A673 (cell line): ENCODE measurements at regions not wholly inside any gene's neighbourhood (a gene's known extent, or its start where the extent isn't known, plus 50 kb on each side); places are given as distances from the start of the nearest gene placed in this dataset.

Experiments used
- BruUV-seq: library from RNA; stranded (reverse); fragments of 400-500 nt; replicated peaks from 2 replicates; lab custom pipeline; 2021; lab: Mats Ljungman, UMichigan
- CTCF ChIA-PET: fragments of 300-600 bp; sonication (Branson Sonifier 250); formaldehyde crosslinking; loops from one replicate; lab custom pipeline; 2022; ENCODE audit warnings: antibody characterized with exemption; lab: Charles Lee
- POLR2A ChIA-PET: fragments of 300-600 bp; sonication (Branson Sonifier 250); formaldehyde crosslinking; loops from one replicate; lab custom pipeline; 2022; ENCODE audit warnings: antibody characterized with exemption; ENCODE audit not compliant: low non-redundant PET; lab: Charles Lee
- DNase-seq: peaks from one replicate; pipeline ENCODE4 v3.0.0-alpha.2; 2015; ENCODE audit warnings: low spot score
- H3K27ac ChIP-seq: fragments of 200-600 bp; sonication (generic); 2 replicates; pipeline ENCODE4 v1.5.1; 2016; ENCODE audit warnings: mixed run types, low read depth, mild to moderate bottlenecking, mixed read lengths, antibody characterized with exemption, low read length; ENCODE audit not compliant: poor library complexity, severe bottlenecking
- H3K27me3 ChIP-seq: fragments of 200-600 bp; sonication (generic); replicated peaks from 2 replicates; pipeline ENCODE4 v1.6.1; 2017; ENCODE audit warnings: mixed run types, low read depth, mild to moderate bottlenecking, mixed read lengths, antibody characterized with exemption, low read length; ENCODE audit not compliant: insufficient read depth, poor library complexity
- H3K36me3 ChIP-seq: fragments of 200-600 bp; sonication (generic); 2 replicates; pipeline ENCODE4 v1.6.1; 2016; ENCODE audit warnings: mixed run types, mild to moderate bottlenecking, mixed read lengths, antibody characterized with exemption, low read length; ENCODE audit not compliant: insufficient read depth, poor library complexity, severe bottlenecking
- H3K4me1 ChIP-seq: fragments of 200-600 bp; sonication (generic); 2 replicates; pipeline ENCODE4 v1.6.1; 2017; ENCODE audit warnings: mixed run types, mild to moderate bottlenecking, mixed read lengths, antibody characterized with exemption, low read length; ENCODE audit not compliant: insufficient read depth, poor library complexity, severe bottlenecking
- H3K4me3 ChIP-seq: fragments of 200-600 bp; sonication (generic); 2 replicates; pipeline ENCODE4 v1.5.1; 2016; ENCODE audit warnings: low read depth, mixed run types, mild to moderate bottlenecking, mixed read lengths, low read length; ENCODE audit not compliant: poor library complexity, severe bottlenecking
- H3K9me3 ChIP-seq: fragments of 200-600 bp; sonication (generic); 2 replicates; pipeline ENCODE4 v1.6.1; 2016; ENCODE audit warnings: mixed run types, low read depth, mild to moderate bottlenecking, mixed read lengths, antibody characterized with exemption, low read length; ENCODE audit not compliant: poor library complexity, severe bottlenecking
- EZH2 ChIP-seq: fragments of 200-600 bp; sonication (generic); IDR thresholded peaks from 2 replicates; pipeline ENCODE4 v1.6.1; 2017; ENCODE audit warnings: borderline replicate concordance, low read depth, mild to moderate bottlenecking, mixed read lengths, antibody characterized with exemption, low read length; ENCODE audit not compliant: poor library complexity, severe bottlenecking
- intact Hi-C: fragments of 100-400 bp; cut with micrococcal nuclease; formaldehyde crosslinking; loops from one replicate; pipeline ENCODE4 v1.10.0; 2022; ENCODE audit not compliant: unreplicated experiment
- TF ChIP-seq, protein P1 (sequence below): fragments of 300-800, 200-600 bp; sonication (generic); conservative IDR thresholded peaks from 2 replicates; pipeline ENCODE4 v1.5.1; 2017; ENCODE audit warnings: low read depth, mild to moderate bottlenecking, antibody characterized with exemption, low read length, moderate library complexity, mixed read lengths

DNA sequence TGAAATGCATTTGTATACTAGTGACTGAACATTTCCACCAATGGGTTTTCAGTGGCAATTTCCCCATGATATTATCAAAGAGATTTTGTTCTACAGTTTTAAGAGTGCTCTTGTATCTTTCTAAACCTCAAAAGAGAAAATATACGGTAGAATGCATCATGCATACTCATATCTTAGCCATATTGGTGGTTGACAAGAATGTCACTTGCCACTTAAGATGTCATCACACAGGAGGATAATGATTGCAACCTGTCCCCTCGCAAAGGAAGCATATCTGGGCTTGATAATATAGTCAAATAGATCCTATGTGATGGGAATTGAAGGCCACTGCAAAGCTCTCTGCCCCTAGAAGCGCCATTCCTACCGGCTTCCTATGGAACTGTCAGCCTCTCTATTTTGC lies 79.3 kb upstream of the ARMC3 start:
- H3K4me3 ChIP-seq, result no peak overlapping the region
- H3K9me3 ChIP-seq, result no peaks in the 10 kb centered on the region
- no peak overlapping the region for H3K27ac ChIP-seq
- TF ChIP-seq EZH2, result no peak
- TF ChIP-seq, protein P1, sequence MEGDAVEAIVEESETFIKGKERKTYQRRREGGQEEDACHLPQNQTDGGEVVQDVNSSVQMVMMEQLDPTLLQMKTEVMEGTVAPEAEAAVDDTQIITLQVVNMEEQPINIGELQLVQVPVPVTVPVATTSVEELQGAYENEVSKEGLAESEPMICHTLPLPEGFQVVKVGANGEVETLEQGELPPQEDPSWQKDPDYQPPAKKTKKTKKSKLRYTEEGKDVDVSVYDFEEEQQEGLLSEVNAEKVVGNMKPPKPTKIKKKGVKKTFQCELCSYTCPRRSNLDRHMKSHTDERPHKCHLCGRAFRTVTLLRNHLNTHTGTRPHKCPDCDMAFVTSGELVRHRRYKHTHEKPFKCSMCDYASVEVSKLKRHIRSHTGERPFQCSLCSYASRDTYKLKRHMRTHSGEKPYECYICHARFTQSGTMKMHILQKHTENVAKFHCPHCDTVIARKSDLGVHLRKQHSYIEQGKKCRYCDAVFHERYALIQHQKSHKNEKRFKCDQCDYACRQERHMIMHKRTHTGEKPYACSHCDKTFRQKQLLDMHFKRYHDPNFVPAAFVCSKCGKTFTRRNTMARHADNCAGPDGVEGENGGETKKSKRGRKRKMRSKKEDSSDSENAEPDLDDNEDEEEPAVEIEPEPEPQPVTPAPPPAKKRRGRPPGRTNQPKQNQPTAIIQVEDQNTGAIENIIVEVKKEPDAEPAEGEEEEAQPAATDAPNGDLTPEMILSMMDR, result no peak
- no peaks in the 10 kb centered on the region for H3K36me3 ChIP-seq
- intact Hi-C loops, result no loop called here
- ChIA-PET POLR2A (no interaction called here), CTCF (no interaction called here)
- BruUV-seq, result no TSS peak
- H3K27me3 ChIP-seq, result peaks cover 3% of the 10 kb centered on the region
- H3K4me1 ChIP-seq, result no peaks in the 10 kb centered on the region
- DNase-seq, result no peak

DNA sequence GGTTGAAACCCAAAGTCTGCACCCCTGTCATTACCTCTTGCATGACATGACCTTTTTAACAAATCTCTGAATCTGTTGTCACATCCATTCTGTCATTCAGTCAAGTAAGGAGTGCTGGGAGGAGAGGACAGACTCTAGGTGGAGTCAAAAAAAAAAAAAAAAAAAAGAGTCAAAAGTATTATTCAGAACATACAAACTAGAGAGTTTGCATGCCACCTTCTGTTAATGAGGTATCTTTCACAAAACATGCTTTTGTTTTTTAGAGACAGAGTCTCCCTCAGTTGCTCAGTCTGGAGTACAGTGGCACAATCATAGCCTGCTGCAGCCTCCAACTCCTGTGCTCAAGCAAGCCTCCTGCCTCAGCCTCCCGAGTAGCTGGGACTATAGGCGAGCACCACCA lies 81.6 kb upstream of the ARMC3 start:
- CTCF ChIA-PET, result no interaction called here
- H3K27ac ChIP-seq, result no peak overlapping the region
- H3K4me3 ChIP-seq, result no peak overlapping the region
- no peak for TF ChIP-seq EZH2
- H3K4me1 ChIP-seq, result no peaks in the 10 kb centered on the region
- H3K36me3 ChIP-seq, result no peaks in the 10 kb centered on the region
- H3K9me3 ChIP-seq, result no peaks in the 10 kb centered on the region
- intact Hi-C loops, result no loop called here
- no peak for DNase-seq
- POLR2A ChIA-PET, result no interaction called here
- no TSS peak for BruUV-seq
- peaks cover 3% of the 10 kb centered on the region for H3K27me3 ChIP-seq

DNA sequence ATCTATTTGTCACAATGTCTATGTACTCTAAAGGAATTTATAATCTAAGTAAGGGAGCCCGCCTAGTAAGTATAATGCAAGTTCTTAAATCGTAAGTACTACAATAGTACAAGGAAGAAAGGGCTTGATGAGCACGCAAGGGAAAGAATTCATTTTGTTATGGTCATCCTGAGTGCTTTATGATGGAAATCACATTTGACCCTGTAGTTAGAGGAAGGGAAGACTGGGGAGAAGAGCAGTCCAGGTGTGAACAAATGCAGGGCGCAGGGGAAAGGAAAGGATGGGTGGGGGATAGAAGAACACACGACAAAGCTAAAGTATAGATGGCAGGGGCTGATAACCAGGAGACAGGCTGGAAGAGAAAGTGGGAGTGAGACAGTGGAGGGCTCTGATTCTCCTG lies 88.2 kb upstream of the ARMC3 start:
- no TSS peak for BruUV-seq
- no peaks in the 10 kb centered on the region for H3K27me3 ChIP-seq
- no peak for DNase-seq
- no peaks in the 10 kb centered on the region for H3K9me3 ChIP-seq
- intact Hi-C loops, result no loop called here
- CTCF ChIA-PET, result no interaction called here
- no peaks in the 10 kb centered on the region for H3K36me3 ChIP-seq
- no peak overlapping the region for H3K27ac ChIP-seq
- H3K4me3 ChIP-seq, result no peak overlapping the region
- H3K4me1 ChIP-seq, result no peaks in the 10 kb centered on the region
- POLR2A ChIA-PET, result no interaction called here
- TF ChIP-seq, protein P1, result no peak
- no peak for TF ChIP-seq EZH2

DNA sequence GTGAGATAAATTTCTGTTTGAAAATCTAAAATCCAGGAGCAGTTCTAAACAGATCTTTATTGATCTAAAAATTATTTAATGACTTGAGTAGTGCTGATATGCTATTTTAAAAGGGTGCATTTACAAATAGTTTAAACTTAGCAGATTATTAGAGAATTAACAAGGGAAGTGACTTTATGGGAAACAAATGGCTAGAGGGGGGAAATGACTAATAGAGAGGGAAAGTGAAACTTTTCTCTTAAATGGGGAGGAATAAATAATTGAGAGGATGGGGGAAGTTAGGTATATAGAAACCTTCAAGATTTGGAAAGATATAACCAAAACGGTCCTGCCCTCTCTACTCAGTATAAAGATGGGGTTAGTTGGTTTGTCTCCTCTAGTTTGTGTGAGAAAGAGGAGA lies 90.1 kb upstream of the ARMC3 start:
- POLR2A ChIA-PET, result no interaction called here
- H3K9me3 ChIP-seq, result no peaks in the 10 kb centered on the region

More for the DNA sequence above, 90.1 kb upstream of the ARMC3 start:
- no TSS peak for BruUV-seq
- Histone ChIP-seq H3K4me3 (no peak overlapping the region), H3K27ac (no peak overlapping the region), H3K36me3 (no peaks in the 10 kb centered on the region), H3K4me1 (no peaks in the 10 kb centered on the region), H3K27me3 (no peaks in the 10 kb centered on the region)
- CTCF ChIA-PET, result no interaction called here
- TF ChIP-seq, protein P1, result no peak
- no peak for TF ChIP-seq EZH2
- no peak for DNase-seq
- intact Hi-C loops, result no loop called here
